Anterior cingulate cortex (tissue), 58 donors: ENCODE measurements at regions not wholly inside any gene's neighbourhood (a gene's known extent, or its start where the extent isn't known, plus 50 kb on each side); places are given as distances from the start of the nearest gene placed in this dataset.
"Not testable (repeated sequence)": the region's sequence is repeated elsewhere in the genome, so short reads cannot be mapped to it uniquely, and the experiment has no call there.

Source experiments
- DNase-seq, 58 donors: peaks; one replicate each; lab custom pipeline; 2025; lab: John Stamatoyannopoulos, UW

DNA sequence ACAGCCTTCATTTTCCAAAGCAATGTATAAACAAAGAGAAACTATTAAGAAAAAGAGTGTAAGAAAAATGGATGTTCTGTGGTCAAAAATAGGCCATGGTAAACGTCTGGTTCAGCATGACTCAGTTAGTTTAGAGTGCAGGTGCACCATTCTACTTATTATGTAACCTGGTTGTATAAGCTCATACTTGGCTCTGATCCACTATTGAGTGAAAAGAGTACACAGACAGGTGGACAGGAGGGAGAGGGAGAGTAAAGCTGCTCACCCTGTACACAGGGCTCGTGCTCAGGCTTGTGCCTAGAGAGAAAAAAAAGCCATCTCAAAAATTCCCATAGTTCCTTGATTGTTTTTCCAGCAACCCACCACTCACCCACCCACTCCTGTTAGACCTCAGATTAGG is 85.8 kb upstream of the ZNF91 start:
- no peak for DNase-seq

DNA sequence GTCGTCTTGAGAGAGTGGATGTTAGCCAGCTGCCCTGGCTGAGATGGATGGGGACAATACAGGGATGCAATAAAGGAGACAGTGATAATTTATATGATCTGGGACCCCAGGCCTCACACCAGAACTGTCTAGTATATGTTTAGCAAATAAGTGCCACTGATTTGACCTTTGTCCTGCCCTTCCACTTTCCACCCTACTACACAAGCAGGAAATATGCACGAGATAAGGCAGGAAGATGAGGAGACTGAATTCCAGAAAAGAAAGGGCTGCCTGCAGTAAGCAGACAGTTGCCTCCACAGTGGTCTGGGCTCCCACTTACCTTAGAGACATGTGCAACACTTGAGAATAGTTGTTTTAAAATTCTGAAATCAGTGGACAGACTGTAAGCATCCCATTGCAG is 80.2 kb upstream of the ZNF91 start:
- DNase-seq, result no peak

DNA sequence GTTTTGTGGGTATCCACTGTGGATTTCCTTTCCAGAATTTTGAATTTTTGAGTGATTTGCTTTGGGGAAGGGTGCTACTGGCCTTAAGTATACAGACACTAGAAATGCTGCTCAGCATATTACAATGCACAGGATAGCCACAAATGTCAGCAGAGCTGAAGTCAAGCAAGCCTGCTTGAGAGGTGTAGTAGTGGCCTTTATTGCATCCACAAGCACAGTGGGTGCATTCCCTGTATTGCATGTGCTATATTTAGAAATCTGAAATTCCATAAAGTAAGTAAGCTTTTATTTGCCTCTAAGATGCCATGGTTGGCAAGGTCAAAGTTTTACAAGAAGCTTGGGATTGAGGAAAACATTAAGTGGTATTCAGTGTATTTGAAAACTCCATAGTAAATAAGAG is 79.5 kb upstream of the ZNF91 start:
- DNase-seq, result no peak

DNA sequence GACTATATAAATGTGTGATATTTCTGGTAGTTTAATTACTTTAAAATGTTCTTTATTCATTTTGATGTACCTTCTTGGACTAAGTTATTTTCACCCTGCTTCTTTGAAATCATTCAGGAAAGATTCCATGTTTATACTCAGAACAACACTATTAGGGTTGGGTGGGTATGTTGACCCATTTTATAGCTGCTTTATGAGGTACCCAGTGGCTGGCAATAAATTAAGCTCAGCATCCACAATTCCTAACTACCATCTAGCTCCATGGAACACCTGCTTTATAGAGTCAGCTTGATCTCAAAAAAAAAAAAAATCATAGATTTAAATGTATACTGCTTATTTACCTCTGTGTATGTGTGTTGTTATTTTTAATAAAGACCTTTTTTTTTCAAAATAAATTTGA is 78.9 kb upstream of the ZNF91 start:
- no peak for DNase-seq

DNA sequence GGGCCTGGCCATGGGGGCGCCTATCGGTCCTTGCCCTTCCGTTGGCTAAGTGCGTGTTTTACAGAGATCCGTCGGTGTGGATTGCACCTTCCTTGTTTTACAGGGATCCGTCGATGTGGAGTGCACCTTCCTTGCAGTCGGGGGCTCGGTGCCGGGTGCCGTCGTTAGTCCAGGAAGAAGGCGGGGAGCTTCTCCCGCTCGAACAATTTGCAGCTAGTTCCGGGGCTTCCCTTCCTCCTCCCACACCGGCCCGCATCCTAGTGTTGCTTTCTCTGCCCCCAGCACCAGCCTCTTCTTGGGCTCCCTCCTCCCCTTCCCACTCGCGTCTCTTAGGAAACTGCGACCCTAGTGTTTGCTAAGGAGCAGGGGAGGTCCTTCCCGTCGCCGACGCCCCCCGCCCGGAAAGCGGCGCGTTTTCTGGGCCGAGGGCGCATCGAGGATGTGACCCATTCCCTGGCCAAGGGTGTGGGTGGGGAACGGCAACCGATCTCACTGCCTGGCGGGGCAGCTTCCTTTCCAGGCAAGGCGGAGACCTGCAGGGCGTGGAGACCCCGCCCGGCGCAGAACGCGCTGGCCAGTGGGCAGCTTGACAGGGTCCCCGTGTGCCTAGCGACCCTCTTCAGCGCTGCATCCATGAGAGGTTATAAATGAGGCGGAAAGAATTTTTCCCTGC is 75.7 kb upstream of the ZNF91 start:
- peak in 1 of 58 donors; percentile 1 for DNase-seq

DNA sequence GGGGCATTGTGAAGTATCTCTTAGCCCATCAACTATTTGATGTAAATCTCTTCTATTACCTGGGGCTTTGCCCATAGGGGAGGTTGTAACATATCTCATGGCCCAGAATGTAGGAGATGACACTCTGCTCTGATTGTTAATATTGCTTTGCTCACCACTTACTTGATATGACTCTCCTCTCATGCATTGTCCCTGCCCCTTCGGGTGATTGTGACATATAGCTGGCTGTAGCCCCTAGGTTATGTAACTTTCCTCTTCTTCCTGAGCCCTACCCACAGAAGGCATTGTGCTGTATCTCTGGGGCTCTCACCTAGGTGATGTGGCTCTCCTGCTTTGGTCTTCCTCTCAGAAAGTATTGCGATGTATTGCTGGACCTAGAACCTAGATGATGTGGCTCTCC is 69.1 kb upstream of the ZNF91 start:
- not testable (repeated sequence) for DNase-seq

DNA sequence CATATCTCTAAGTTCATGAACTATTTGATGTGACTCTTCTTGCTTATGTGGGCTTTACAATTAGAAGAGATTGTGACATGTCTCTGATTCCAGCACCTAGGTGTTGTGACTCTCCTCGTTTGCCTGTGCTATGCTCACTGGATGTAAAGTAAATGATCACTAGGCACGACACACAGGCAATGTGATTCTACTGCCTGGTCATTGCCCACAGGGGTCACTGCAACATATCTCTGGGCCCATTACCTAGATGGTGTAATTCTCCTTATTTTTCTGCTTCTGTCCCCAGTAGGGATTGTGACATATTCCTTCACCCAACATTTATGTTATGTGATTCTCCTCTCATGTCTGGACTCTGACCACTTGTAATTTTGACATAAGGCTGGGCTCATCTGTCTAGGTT is 65.8 kb upstream of the ZNF91 start:
- DNase-seq, result no peak

DNA sequence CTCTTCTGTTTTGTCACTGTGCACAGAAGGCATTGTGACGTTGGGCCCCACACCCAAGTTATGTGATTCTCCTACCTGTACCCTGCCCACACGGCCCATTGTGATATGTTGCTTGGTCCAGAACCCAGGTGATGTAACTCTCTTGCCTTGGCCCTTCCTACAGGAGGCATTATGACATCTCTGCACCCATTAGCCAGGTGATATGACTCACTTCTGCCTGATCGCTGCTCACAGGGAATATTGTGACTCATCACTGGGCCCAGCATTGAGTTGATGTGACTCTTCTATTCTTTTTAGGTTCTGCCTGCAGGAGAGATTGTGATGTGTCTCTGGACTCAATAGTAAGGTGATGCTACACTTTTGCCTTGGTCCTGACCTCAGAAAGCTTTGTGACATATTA is 65.4 kb upstream of the ZNF91 start:
- DNase-seq, result no peak
